GM23338 (cell line): ENCODE measurements at regions not wholly inside any gene's neighbourhood (a gene's known extent, or its start where the extent isn't known, plus 50 kb on each side); places are given as distances from the start of the nearest gene placed in this dataset.

ENCODE experiments used
- ATAC-seq: fragments of 200-7000 bp; cut with Tn5 transposase; 3 replicates; pipeline ENCODE4 v1.9.1; 2020
- DNase-seq: peaks from one replicate; pipeline ENCODE4 v3.0.0-alpha.2; 2015; ENCODE audit warnings: low spot score
- H2AFZ ChIP-seq: fragments of 200-600 bp; sonication (generic); 2 replicates; pipeline ENCODE4 v1.8.0; 2016; ENCODE audit warnings: antibody characterized with exemption, mild to moderate bottlenecking, moderate library complexity
- H3F3A ChIP-seq: fragments of 200-600 bp; sonication (generic); replicated peaks from 2 replicates; pipeline ENCODE4 v1.8.0; 2017; ENCODE audit warnings: antibody characterized with exemption, mixed run types, low read depth
- H3K27ac ChIP-seq: fragments of 200-600 bp; sonication (generic); 2 replicates; pipeline ENCODE4 v1.6.1; 2016; ENCODE audit warnings: low read depth
- H3K27me3 ChIP-seq: fragments of 200-600 bp; sonication (generic); 2 replicates; pipeline ENCODE4 v1.8.0; 2016; ENCODE audit warnings: mild to moderate bottlenecking, mixed run types, moderate library complexity; ENCODE audit not compliant: insufficient read depth
- H3K36me3 ChIP-seq: fragments of 200-600 bp; sonication (generic); 2 replicates; pipeline ENCODE4 v1.8.0; 2016; ENCODE audit warnings: mild to moderate bottlenecking; ENCODE audit not compliant: insufficient read depth
- H3K4me1 ChIP-seq: fragments of 200-600 bp; sonication (generic); 2 replicates; pipeline ENCODE4 v1.8.0; 2016; ENCODE audit warnings: mild to moderate bottlenecking, moderate library complexity; ENCODE audit not compliant: insufficient read depth
- H3K4me2 ChIP-seq: fragments of 200-600 bp; sonication (generic); 2 replicates; pipeline ENCODE4 v1.7.1; 2017; ENCODE audit warnings: mixed run types
- H3K4me3 ChIP-seq: fragments of 200-600 bp; sonication (generic); 2 replicates; pipeline ENCODE4 v1.6.1; 2016; ENCODE audit warnings: mixed run types
- H3K79me2 ChIP-seq: fragments of 200-600 bp; sonication (generic); replicated peaks from 2 replicates; pipeline ENCODE4 v1.8.0; 2017; ENCODE audit warnings: mild to moderate bottlenecking; ENCODE audit not compliant: insufficient read depth
- H3K9me2 ChIP-seq: fragments of 200-600 bp; sonication (generic); 2 replicates; pipeline ENCODE4 v1.8.0; 2017; ENCODE audit not compliant: insufficient read depth
- H4K20me1 ChIP-seq: fragments of 200-600 bp; sonication (generic); replicated peaks from 2 replicates; pipeline ENCODE4 v1.8.0; 2017; ENCODE audit warnings: mild to moderate bottlenecking; ENCODE audit not compliant: insufficient read depth
- H3K27ac Mint-ChIP-seq: 2 replicates; pipeline ENCODE4 v1.8.0; 2020; ENCODE audit warnings: inconsistent platforms, mild to moderate bottlenecking, moderate library complexity, mixed read lengths
- H3K27me3 Mint-ChIP-seq: 3 replicates; pipeline ENCODE4 v1.8.0; 2022; ENCODE audit warnings: low read depth, mild to moderate bottlenecking, moderate library complexity, mixed read lengths, inconsistent platforms; ENCODE audit not compliant: insufficient read depth, poor library complexity
- H3K36me3 Mint-ChIP-seq: 3 replicates; pipeline ENCODE4 v1.8.0; 2021; ENCODE audit warnings: low read depth, mild to moderate bottlenecking, inconsistent platforms, moderate library complexity, mixed read lengths
- H3K4me1 Mint-ChIP-seq: 3 replicates; pipeline ENCODE4 v1.8.0; 2020; ENCODE audit warnings: mild to moderate bottlenecking, inconsistent platforms, mixed read lengths
- H3K4me3 Mint-ChIP-seq: 3 replicates; pipeline ENCODE4 v1.8.0; 2021; ENCODE audit warnings: moderate library complexity, mild to moderate bottlenecking, inconsistent platforms, mixed read lengths
- H3K9me3 Mint-ChIP-seq: 3 replicates; pipeline ENCODE4 v1.8.0; 2020; ENCODE audit warnings: moderate library complexity, mild to moderate bottlenecking, inconsistent platforms, mixed read lengths
- CREB1 ChIP-seq: fragments of 250-450 bp; sonication (Bioruptor Pico); IDR thresholded peaks from 2 replicates; pipeline ENCODE4 v1.5.0; 2020; ENCODE audit warnings: low read depth, mild to moderate bottlenecking, moderate library complexity
- EZH2 ChIP-seq: fragments of 200-600 bp; sonication (generic); IDR thresholded peaks from one replicate; pipeline ENCODE4 v1.8.0; 2017; ENCODE audit warnings: antibody characterized with exemption, mild to moderate bottlenecking, low read depth; ENCODE audit not compliant: unreplicated experiment
- EZH2phosphoT487 ChIP-seq: fragments of 200-600 bp; sonication (generic); IDR thresholded peaks from one replicate; pipeline ENCODE4 v1.8.1; 2018; ENCODE audit warnings: antibody characterized with exemption; ENCODE audit not compliant: unreplicated experiment
- JUNB ChIP-seq: IDR thresholded peaks from one replicate; pipeline ENCODE4 v1.6.1; 2016; ENCODE audit warnings: antibody characterized with exemption; ENCODE audit not compliant: unreplicated experiment
- NANOG ChIP-seq: IDR thresholded peaks from 2 replicates; pipeline ENCODE4 v1.6.1; 2016; ENCODE audit warnings: antibody characterized with exemption, borderline replicate concordance
- POLR2AphosphoS5 ChIP-seq: IDR thresholded peaks from 2 replicates; pipeline ENCODE4 v1.6.1; 2016; ENCODE audit warnings: antibody characterized with exemption, low read depth
- STAT1 ChIP-seq: IDR thresholded peaks from one replicate; pipeline ENCODE4 v1.6.1; 2016; ENCODE audit warnings: antibody characterized with exemption; ENCODE audit not compliant: unreplicated experiment
- ZNF114 ChIP-seq: fragments of 250-450 bp; sonication (Bioruptor Pico); IDR thresholded peaks from 2 replicates; pipeline ENCODE4 v1.5.0; 2020; ENCODE audit warnings: mild to moderate bottlenecking, moderate library complexity
- ZNF331 ChIP-seq: fragments of 250-450 bp; sonication (Bioruptor Pico); IDR thresholded peaks from 2 replicates; pipeline ENCODE4 v1.5.0; 2020; ENCODE audit warnings: low read depth, mild to moderate bottlenecking, moderate library complexity
- TF ChIP-seq, protein P1 (sequence below), 2 experiments: fragments of 200-600 bp in 1 of 2; sonication (generic) in 1 of 2; conservative IDR thresholded peaks; 2 replicates each; pipeline versions ENCODE4 v1.5.1 to v1.6.1; 2016 to 2017; ENCODE audit warnings: antibody characterized with exemption in 2 of 2, low read depth in 2 of 2, mild to moderate bottlenecking in 2 of 2, moderate library complexity in 1 of 2
- TF ChIP-seq, protein P2 (sequence below): IDR thresholded peaks from 2 replicates; pipeline ENCODE4 v1.6.1; 2016; ENCODE audit warnings: antibody characterized with exemption
- TF ChIP-seq, protein P3 (sequence below): fragments of 250-450 bp; sonication (Bioruptor Pico); IDR thresholded peaks from 2 replicates; pipeline ENCODE4 v1.5.0; 2020; ENCODE audit warnings: mild to moderate bottlenecking, moderate library complexity
- TF ChIP-seq, protein P4 (sequence below): IDR thresholded peaks from one replicate; pipeline ENCODE4 v1.6.1; 2018; ENCODE audit warnings: antibody characterized with exemption; ENCODE audit not compliant: unreplicated experiment

DNA sequence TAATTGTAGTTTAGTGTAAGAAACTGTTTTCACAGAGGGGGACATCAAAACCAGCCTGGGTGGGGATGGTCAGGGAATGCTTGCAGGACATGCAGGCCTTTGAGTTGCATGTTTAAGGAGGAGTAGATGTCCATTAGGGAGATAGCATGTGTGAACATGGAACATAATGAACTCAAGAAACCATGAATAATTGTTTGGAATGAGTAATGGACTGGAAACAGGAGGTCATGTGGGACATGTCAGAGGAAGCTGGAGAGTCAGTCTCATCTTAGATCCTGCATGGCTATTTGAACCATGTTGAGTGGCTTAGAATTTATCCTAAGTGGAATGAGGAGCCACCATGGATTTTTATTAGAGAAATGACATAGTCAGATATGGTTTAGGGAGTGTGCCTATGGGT lies 86.4 kb downstream of the RPE65 start:
- H3K9me3 Mint-ChIP-seq, result no peaks in the 10 kb centered on the region
- H3K4me1 Mint-ChIP-seq, result peaks cover 21% of the 10 kb centered on the region
- Histone ChIP-seq H3K36me3 (no peaks in the 10 kb centered on the region), H3K79me2 (no peaks in the 10 kb centered on the region), H3K4me3 (no peak overlapping the region), H3K4me2 (no peak overlapping the region), H3K27ac (no peak overlapping the region), H2AFZ (no peak overlapping the region), H3K4me1 (peaks cover 15% of the 10 kb centered on the region; the same call in 1 of the 2 replicates), H3F3A (no peaks in the 10 kb centered on the region), H3K27me3 (no peaks in the 10 kb centered on the region), H3K9me2 (no peaks in the 10 kb centered on the region; the same call in 1 of the 2 replicates), H4K20me1 (no peaks in the 10 kb centered on the region)
- no peak overlapping the region for H3K27ac Mint-ChIP-seq
- no peak for TF ChIP-seq POLR2AphosphoS5
- no peak for TF ChIP-seq ZNF114 (CRISPR knock-in tag)
- TF ChIP-seq, protein P1, sequence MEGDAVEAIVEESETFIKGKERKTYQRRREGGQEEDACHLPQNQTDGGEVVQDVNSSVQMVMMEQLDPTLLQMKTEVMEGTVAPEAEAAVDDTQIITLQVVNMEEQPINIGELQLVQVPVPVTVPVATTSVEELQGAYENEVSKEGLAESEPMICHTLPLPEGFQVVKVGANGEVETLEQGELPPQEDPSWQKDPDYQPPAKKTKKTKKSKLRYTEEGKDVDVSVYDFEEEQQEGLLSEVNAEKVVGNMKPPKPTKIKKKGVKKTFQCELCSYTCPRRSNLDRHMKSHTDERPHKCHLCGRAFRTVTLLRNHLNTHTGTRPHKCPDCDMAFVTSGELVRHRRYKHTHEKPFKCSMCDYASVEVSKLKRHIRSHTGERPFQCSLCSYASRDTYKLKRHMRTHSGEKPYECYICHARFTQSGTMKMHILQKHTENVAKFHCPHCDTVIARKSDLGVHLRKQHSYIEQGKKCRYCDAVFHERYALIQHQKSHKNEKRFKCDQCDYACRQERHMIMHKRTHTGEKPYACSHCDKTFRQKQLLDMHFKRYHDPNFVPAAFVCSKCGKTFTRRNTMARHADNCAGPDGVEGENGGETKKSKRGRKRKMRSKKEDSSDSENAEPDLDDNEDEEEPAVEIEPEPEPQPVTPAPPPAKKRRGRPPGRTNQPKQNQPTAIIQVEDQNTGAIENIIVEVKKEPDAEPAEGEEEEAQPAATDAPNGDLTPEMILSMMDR (conservative IDR thresholded peaks at IDR 0.05; ENCODE audit: low read depth in 2 of 2), result no peak
- TF ChIP-seq ZNF331, result no peak
- no peak for TF ChIP-seq STAT1
- no peak for TF ChIP-seq EZH2
- TF ChIP-seq, protein P2, sequence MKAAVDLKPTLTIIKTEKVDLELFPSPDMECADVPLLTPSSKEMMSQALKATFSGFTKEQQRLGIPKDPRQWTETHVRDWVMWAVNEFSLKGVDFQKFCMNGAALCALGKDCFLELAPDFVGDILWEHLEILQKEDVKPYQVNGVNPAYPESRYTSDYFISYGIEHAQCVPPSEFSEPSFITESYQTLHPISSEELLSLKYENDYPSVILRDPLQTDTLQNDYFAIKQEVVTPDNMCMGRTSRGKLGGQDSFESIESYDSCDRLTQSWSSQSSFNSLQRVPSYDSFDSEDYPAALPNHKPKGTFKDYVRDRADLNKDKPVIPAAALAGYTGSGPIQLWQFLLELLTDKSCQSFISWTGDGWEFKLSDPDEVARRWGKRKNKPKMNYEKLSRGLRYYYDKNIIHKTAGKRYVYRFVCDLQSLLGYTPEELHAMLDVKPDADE, result no peak
- TF ChIP-seq JUNB, result no peak
- TF ChIP-seq, protein P3, sequence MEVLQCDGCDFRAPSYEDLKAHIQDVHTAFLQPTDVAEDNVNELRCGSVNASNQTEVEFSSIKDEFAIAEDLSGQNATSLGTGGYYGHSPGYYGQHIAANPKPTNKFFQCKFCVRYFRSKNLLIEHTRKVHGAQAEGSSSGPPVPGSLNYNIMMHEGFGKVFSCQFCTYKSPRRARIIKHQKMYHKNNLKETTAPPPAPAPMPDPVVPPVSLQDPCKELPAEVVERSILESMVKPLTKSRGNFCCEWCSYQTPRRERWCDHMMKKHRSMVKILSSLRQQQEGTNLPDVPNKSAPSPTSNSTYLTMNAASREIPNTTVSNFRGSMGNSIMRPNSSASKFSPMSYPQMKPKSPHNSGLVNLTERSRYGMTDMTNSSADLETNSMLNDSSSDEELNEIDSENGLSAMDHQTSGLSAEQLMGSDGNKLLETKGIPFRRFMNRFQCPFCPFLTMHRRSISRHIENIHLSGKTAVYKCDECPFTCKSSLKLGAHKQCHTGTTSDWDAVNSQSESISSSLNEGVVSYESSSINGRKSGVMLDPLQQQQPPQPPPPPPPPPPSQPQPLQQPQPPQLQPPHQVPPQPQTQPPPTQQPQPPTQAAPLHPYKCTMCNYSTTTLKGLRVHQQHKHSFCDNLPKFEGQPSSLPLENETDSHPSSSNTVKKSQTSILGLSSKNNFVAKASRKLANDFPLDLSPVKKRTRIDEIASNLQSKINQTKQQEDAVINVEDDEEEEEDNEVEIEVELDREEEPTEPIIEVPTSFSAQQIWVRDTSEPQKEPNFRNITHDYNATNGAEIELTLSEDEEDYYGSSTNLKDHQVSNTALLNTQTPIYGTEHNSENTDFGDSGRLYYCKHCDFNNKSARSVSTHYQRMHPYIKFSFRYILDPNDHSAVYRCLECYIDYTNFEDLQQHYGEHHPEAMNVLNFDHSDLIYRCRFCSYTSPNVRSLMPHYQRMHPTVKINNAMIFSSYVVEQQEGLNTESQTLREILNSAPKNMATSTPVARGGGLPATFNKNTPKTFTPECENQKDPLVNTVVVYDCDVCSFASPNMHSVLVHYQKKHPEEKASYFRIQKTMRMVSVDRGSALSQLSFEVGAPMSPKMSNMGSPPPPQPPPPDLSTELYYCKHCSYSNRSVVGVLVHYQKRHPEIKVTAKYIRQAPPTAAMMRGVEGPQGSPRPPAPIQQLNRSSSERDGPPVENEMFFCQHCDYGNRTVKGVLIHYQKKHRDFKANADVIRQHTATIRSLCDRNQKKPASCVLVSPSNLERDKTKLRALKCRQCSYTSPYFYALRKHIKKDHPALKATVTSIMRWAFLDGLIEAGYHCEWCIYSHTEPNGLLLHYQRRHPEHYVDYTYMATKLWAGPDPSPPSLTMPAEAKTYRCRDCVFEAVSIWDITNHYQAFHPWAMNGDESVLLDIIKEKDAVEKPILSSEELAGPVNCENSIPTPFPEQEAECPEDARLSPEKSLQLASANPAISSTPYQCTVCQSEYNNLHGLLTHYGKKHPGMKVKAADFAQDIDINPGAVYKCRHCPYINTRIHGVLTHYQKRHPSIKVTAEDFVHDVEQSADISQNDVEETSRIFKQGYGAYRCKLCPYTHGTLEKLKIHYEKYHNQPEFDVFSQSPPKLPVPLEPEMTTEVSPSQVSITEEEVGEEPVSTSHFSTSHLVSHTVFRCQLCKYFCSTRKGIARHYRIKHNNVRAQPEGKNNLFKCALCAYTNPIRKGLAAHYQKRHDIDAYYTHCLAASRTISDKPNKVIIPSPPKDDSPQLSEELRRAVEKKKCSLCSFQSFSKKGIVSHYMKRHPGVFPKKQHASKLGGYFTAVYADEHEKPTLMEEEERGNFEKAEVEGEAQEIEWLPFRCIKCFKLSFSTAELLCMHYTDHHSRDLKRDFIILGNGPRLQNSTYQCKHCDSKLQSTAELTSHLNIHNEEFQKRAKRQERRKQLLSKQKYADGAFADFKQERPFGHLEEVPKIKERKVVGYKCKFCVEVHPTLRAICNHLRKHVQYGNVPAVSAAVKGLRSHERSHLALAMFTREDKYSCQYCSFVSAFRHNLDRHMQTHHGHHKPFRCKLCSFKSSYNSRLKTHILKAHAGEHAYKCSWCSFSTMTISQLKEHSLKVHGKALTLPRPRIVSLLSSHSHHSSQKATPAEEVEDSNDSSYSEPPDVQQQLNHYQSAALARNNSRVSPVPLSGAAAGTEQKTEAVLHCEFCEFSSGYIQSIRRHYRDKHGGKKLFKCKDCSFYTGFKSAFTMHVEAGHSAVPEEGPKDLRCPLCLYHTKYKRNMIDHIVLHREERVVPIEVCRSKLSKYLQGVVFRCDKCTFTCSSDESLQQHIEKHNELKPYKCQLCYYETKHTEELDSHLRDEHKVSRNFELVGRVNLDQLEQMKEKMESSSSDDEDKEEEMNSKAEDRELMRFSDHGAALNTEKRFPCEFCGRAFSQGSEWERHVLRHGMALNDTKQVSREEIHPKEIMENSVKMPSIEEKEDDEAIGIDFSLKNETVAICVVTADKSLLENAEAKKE, result no peak
- no peak for TF ChIP-seq EZH2phosphoT487
- TF ChIP-seq, protein P4, sequence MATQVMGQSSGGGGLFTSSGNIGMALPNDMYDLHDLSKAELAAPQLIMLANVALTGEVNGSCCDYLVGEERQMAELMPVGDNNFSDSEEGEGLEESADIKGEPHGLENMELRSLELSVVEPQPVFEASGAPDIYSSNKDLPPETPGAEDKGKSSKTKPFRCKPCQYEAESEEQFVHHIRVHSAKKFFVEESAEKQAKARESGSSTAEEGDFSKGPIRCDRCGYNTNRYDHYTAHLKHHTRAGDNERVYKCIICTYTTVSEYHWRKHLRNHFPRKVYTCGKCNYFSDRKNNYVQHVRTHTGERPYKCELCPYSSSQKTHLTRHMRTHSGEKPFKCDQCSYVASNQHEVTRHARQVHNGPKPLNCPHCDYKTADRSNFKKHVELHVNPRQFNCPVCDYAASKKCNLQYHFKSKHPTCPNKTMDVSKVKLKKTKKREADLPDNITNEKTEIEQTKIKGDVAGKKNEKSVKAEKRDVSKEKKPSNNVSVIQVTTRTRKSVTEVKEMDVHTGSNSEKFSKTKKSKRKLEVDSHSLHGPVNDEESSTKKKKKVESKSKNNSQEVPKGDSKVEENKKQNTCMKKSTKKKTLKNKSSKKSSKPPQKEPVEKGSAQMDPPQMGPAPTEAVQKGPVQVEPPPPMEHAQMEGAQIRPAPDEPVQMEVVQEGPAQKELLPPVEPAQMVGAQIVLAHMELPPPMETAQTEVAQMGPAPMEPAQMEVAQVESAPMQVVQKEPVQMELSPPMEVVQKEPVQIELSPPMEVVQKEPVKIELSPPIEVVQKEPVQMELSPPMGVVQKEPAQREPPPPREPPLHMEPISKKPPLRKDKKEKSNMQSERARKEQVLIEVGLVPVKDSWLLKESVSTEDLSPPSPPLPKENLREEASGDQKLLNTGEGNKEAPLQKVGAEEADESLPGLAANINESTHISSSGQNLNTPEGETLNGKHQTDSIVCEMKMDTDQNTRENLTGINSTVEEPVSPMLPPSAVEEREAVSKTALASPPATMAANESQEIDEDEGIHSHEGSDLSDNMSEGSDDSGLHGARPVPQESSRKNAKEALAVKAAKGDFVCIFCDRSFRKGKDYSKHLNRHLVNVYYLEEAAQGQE, result no peak
- TF ChIP-seq NANOG, result no peak
- TF ChIP-seq CREB1, result no peak
- H3K36me3 Mint-ChIP-seq, result no peaks in the 10 kb centered on the region
- H3K27me3 Mint-ChIP-seq, result peaks cover 5% of the 10 kb centered on the region
- DNase-seq (no peak), ATAC-seq (no peak)
- no peak overlapping the region for H3K4me3 Mint-ChIP-seq
